ENCODE measurements at regions not wholly inside any gene's neighbourhood (a gene's known extent, or its start where the extent isn't known, plus 50 kb on each side); places are given as distances from the start of the nearest gene placed in this dataset.

DNA sequence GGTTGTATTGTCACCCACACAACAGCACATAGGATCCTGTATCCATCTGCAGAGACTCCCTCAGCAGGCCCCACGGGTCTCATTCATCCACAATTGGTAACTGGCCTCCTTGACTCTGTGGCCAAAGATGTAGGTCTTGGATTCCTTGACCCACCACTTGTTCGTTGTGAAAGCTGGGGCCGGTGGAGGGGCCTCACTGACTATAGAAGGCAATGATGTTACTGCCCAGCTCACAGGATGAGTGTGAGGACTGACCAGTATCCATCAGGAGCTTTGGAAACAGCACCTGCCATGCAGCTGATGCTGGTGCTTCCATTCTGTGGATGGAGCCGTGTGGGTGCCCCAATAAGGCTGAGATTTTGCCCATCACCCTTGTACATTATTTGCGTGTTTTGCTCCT, 615.7 kb downstream of the BRD1 start:
- TF ChIP-seq, protein P1, sequence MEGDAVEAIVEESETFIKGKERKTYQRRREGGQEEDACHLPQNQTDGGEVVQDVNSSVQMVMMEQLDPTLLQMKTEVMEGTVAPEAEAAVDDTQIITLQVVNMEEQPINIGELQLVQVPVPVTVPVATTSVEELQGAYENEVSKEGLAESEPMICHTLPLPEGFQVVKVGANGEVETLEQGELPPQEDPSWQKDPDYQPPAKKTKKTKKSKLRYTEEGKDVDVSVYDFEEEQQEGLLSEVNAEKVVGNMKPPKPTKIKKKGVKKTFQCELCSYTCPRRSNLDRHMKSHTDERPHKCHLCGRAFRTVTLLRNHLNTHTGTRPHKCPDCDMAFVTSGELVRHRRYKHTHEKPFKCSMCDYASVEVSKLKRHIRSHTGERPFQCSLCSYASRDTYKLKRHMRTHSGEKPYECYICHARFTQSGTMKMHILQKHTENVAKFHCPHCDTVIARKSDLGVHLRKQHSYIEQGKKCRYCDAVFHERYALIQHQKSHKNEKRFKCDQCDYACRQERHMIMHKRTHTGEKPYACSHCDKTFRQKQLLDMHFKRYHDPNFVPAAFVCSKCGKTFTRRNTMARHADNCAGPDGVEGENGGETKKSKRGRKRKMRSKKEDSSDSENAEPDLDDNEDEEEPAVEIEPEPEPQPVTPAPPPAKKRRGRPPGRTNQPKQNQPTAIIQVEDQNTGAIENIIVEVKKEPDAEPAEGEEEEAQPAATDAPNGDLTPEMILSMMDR (IDR thresholded peaks at IDR 0.05; ENCODE audit: borderline replicate concordance, insufficient read depth, low read depth, low read length), result no peak
- no peak overlapping the region for H3K4me3 ChIP-seq (ENCODE audit: low read depth, low read length)

DNA sequence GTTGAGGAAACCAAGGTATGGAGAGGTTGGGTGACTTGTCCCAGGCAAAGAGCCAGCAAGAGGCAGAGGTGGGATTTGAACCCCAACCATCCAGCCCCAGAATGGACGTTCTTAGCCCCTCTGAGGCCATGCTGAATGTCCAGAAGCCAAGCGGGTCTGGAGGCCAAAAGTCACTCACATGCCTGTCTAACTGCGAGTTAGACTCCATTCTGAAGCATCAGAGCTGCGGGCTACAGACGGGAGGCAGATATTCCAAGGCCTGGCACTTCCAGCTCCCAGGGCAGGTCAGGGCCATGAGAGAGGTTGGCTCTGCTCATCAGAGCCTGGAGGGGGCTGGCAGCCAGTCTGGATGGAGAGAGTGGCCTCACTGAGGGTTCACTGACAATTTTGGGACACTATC, 616.5 kb downstream of the BRD1 start:
- no peak overlapping the region for H3K4me3 ChIP-seq (ENCODE audit: low read depth, low read length)
- TF ChIP-seq, protein P1 (IDR thresholded peaks at IDR 0.05; ENCODE audit: borderline replicate concordance, insufficient read depth, low read depth, low read length), result no peak

DNA sequence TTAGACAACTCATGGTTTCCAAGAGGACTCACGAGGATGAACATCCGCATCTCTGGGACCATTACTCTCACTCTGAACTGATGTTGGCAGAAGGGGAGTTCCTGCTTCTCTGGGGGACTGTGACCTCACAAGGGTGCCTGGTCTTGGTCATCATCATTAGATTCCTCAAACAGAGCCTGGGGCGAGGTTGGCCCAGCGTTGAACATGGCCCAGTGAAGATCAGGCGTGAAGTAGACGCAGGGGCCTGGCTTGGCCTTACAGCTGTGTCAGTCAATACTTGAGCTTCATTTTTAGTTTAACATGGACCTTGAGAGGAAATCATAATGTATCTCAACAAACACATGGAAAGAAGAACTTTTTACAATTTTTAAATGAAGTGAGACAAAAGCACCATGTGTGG, 617.1 kb downstream of the BRD1 start:
- TF ChIP-seq, protein P1 (IDR thresholded peaks at IDR 0.05; ENCODE audit: borderline replicate concordance, insufficient read depth, low read depth, low read length), result no peak
- H3K4me3 ChIP-seq (ENCODE audit: low read depth, low read length), result no peak overlapping the region

DNA sequence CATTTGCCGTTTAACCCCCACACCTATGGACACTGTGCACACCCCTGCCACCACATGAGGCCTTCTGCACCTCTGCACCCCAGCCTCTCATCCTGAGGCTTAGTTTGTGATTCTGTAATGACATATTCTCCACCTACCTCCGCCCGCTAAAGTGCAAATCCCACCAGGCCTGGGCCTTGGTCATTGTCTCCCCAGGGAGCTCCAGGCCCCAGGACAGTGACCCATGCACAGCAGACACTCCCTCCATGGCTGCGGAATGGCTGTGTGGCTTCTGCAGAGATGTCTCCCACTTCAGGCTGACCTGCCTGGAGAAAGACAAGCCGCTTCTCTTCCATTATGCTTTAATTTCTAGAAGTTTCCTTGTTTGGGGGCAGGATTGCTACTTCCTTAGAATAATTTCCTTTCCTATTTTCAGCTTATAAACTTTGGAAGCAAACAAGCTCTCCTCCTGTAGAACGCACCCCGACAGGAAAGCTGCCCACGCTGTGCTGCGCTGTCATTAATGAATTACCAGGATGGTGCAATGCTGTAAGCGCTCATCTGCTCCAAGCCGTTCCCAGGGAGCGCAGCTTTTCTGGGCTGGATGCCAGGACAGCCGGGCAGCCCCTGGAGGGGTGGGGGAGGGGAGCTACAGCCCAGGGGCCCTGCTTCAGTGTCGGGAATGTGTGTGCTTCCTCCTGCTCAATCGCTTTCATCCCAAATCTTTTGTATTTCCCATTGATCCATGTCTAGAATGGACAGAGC, 618.0 kb downstream of the BRD1 start:
- no peak overlapping the region for H3K4me3 ChIP-seq (ENCODE audit: low read depth, low read length)
- TF ChIP-seq, protein P1 (IDR thresholded peaks at IDR 0.05; ENCODE audit: borderline replicate concordance, insufficient read depth, low read depth, low read length), result no peak

DNA sequence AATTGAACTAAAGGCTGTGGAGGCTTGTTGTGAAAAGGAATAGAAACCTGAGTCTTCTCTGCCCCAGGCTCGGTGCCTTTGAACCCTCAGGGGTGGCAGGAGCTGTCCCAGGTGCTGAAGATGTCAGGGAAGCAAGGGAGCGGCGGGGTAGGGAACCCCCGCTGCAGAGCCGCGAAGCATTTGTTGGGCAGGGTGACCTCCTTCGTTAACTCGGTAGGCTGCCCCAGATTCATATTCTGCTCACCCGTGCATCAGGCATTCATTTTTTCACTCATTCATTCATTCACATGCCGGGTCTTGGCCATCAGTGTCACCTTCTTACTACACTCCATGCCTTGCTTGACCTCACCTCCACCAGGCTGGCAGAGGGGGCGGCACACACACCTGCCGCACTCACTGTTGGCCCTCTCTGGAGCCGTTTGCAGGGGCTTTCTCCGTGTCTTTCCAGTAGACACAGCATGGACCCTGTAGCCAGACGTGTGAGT, 618.9 kb downstream of the BRD1 start:
- no peak overlapping the region for H3K4me3 ChIP-seq (ENCODE audit: low read depth, low read length)
- TF ChIP-seq, protein P1 (IDR thresholded peaks at IDR 0.05; ENCODE audit: borderline replicate concordance, insufficient read depth, low read depth, low read length), result no peak

DNA sequence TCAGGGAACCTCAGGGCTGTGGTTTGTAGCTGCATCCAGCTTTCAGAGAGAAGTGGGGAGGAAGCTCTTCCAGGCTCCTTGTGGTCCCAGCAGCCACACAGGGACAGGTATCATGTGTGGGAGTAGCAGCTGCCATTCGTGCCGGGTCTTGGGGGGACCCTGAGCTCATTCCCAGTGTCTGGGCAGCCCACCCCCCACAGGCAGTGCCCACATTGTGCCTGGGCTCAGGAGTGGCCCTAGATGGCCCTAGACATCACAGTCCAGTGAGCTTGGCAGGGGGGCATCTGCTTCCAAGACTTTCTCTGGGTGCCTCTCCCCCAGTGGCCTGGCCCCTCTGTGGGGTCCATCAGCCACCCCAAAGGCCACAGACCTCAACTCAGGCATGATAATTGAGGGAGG, 619.7 kb downstream of the BRD1 start:
- no peak overlapping the region for H3K4me3 ChIP-seq (ENCODE audit: low read depth, low read length)
- TF ChIP-seq, protein P1 (IDR thresholded peaks at IDR 0.05; ENCODE audit: borderline replicate concordance, insufficient read depth, low read depth, low read length), result no peak
